ENCODE measurements at regions not wholly inside any gene's neighbourhood (a gene's known extent, or its start where the extent isn't known, plus 50 kb on each side); places are given as distances from the start of the nearest gene placed in this dataset.

DNA sequence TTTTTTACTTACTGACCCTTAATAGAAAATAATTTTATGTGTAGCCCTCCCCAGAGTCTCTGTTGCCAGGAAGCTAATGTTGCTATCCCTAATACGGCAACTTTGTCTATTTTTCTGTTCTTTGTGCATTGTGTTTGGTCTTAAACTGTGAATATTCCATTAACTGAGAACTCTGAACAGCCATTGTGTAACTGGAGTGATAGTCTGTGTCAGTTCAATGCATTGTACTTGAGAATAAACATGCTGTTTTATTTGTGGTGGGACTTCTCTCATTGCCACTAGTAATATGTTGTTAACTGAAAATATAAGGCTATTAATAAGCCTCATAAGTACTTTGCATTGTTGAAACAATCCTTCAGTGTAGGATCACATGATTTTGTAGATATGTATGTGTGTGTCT lies 278.3 kb upstream of the DMRT1 start:
- no peak for TF ChIP-seq RAD21 (IDR thresholded peaks at IDR 0.05; ENCODE audit: low read length)
- TF ChIP-seq, protein P1, sequence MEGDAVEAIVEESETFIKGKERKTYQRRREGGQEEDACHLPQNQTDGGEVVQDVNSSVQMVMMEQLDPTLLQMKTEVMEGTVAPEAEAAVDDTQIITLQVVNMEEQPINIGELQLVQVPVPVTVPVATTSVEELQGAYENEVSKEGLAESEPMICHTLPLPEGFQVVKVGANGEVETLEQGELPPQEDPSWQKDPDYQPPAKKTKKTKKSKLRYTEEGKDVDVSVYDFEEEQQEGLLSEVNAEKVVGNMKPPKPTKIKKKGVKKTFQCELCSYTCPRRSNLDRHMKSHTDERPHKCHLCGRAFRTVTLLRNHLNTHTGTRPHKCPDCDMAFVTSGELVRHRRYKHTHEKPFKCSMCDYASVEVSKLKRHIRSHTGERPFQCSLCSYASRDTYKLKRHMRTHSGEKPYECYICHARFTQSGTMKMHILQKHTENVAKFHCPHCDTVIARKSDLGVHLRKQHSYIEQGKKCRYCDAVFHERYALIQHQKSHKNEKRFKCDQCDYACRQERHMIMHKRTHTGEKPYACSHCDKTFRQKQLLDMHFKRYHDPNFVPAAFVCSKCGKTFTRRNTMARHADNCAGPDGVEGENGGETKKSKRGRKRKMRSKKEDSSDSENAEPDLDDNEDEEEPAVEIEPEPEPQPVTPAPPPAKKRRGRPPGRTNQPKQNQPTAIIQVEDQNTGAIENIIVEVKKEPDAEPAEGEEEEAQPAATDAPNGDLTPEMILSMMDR (IDR thresholded peaks at IDR 0.05) = no peak
- no peak for TF ChIP-seq POLR2AphosphoS5 (IDR thresholded peaks at IDR 0.05; ENCODE audit: low read depth, low read length)
- TF ChIP-seq MXI1 (IDR thresholded peaks at IDR 0.05; ENCODE audit: low read depth, low read length) = no peak
- no peak for TF ChIP-seq SIN3A (IDR thresholded peaks at IDR 0.05; ENCODE audit: borderline replicate concordance, low read depth, low read length)
- no peak for TF ChIP-seq REST (IDR thresholded peaks at IDR 0.05; ENCODE audit: low read depth, low read length)
- no peak for TF ChIP-seq TAF1 (IDR thresholded peaks at IDR 0.05; ENCODE audit: borderline replicate concordance, low read depth, low read length)
- no peak for TF ChIP-seq USF1 (IDR thresholded peaks at IDR 0.05; ENCODE audit: borderline replicate concordance, low read depth)
- TF ChIP-seq GABPA (IDR thresholded peaks at IDR 0.05; ENCODE audit: low read depth) = no peak
- no peak for TF ChIP-seq YY1 (IDR thresholded peaks at IDR 0.05; ENCODE audit: low read depth)
- no peak for TF ChIP-seq FOXM1 (IDR thresholded peaks at IDR 0.05; ENCODE audit: low read depth)
- TF ChIP-seq CHD2 (IDR thresholded peaks at IDR 0.05; ENCODE audit: low read length, partially characterized antibody) = no peak
- no peak for TF ChIP-seq EZH2phosphoT487 (IDR thresholded peaks at IDR 0.05; ENCODE audit: borderline replicate concordance, low read depth)

Measured in SK-N-SH (cell line).